AG09319 (cell line): ENCODE measurements at regions not wholly inside any gene's neighbourhood (a gene's known extent, or its start where the extent isn't known, plus 50 kb on each side); places are given as distances from the start of the nearest gene placed in this dataset.

Experiments
- DNase-seq: peaks from one replicate; pipeline ENCODE4 v3.0.0-alpha.2; 2010; ENCODE audit warnings: low read depth; ENCODE audit errors: extremely low read depth
- CTCF ChIP-seq: IDR thresholded peaks from 2 replicates; pipeline ENCODE4 v1.5.1; 2011; ENCODE audit warnings: low read depth, mild to moderate bottlenecking, inconsistent platforms, low read length, moderate library complexity

GRCh38 chr3:117817103-117817502, 1107.5 kb downstream of the TUSC7 start:
- TF ChIP-seq CTCF = no peak
- DNase-seq = no peak

- no peak for TF ChIP-seq CTCF
- no peak for DNase-seq
Observed at GRCh38 chr3:117818592-117818991, 1109.0 kb downstream of the TUSC7 start.

GRCh38 chr3:117820658-117821299, 1111.2 kb downstream of the TUSC7 start:
- DNase-seq = peak; percentile 7
- TF ChIP-seq CTCF = no peak

- no peak for DNase-seq
- no peak for TF ChIP-seq CTCF
Observed at GRCh38 chr3:117822416-117822815, 1112.8 kb downstream of the TUSC7 start.

DNA sequence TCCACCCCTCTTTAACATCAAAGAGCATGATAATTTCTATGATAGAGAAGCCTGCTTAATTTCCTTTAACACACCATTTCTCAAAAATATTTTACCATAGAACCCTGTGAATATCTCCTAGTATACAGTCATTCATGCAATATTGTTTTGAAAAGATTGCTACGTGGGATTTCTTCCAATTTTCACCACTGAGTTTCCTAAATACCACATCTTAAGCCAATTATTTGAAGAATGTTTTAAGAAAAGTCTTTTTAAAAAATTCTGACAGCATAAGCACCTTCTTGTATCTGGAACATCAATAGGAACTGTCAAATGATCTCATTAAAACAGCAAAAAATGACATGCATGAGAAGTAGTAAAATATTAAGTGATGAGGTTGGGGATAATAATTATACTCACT, 1126.7 kb downstream of the TUSC7 start:
- no peak for DNase-seq
- TF ChIP-seq CTCF = no peak

GRCh38 chr3:117837391-117837790, 1127.8 kb downstream of the TUSC7 start:
- no peak for TF ChIP-seq CTCF
- DNase-seq = no peak

DNA sequence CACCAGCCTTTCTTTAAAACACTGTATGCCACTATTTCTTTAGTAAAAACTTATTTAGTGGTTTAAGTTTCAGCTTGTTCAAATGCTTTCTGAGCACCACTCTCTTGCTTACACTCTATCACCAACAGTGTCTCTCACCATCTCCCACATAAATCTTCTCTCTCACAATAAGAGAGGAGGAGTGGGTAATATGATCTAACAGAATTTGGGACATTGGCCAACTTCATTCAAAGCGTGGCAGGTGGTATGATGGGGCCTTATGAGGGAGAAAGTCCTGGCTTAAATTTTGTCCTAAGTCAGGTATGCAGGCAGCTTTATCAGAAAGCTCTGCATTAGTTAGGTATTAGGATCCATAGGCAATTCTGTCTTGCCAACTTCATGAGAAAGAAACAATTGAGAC, 1132.5 kb downstream of the TUSC7 start:
- DNase-seq = no peak
- no peak for TF ChIP-seq CTCF
